ENCODE measurements at regions not wholly inside any gene's neighbourhood (a gene's known extent, or its start where the extent isn't known, plus 50 kb on each side); places are given as distances from the start of the nearest gene placed in this dataset.

DNA sequence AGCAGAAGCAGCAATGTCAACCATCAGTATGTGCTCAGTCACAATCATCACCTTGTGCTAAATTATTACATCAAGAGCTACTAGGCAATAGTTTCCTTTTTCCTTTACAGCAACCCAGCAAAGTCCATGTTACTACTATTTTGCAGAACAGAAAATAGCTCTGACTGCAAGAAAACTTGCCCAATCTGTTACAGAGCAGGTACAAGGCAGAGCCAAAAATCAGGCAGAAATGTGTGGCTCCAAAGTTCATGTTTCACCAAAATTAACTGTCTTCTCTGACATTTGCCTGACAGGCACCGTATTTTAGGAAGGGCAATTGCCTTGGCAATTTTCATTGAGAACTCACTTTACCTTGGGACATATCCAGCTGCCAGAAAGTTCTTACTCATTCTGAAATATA, 177.6 kb upstream of the TMTC4 start:
- DNase-seq: no peak

DNA sequence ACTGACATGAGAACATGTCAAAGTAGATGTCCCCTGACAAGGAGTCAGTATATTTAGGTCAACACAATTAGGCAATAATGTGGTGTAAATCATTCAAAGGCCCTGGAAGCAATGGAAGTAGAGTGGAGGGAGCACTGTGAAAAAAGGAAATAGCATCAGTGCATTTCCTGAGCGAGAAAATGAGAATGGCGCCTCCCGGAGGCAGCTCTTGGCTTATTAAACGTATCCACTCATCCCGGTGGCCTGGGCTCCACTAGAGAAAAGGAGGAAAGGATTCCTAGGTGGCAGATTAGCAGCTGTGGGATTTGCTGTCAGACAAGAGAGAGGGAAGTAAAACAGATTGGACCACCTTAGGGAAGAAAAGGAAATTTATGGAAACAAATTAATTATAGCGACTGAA, 173.7 kb upstream of the TMTC4 start:
- DNase-seq: no peak

DNA sequence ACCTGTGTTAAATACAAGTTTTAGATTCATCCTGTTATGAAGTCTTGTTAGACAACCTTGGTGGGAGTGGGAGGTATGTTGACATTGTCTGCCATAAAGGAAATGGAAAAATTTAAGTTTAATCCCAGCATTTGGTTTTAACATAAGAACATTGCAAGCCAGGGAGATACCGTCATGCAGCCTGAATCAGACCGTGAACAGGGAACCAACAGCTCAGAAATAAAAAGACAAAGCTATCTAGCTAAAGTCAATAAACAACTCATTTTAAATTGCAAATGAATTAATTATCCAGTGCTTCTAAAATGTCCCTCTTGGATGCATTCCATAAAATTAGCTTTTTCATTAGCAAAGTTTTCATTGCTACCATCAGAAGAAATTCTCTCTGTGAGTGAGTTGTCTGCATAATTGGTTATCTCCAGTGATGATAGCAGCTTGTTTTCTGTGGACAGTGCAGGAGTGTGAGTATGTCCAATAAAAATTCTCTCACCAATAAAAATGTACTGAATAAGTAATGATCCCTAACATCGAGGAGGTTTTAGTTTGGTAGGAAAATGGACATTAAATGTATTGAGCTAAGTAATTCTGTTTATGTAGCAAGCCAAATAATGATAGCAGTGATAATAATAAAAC, 170.6 kb upstream of the TMTC4 start:
- DNase-seq: peak; percentile 17

DNA sequence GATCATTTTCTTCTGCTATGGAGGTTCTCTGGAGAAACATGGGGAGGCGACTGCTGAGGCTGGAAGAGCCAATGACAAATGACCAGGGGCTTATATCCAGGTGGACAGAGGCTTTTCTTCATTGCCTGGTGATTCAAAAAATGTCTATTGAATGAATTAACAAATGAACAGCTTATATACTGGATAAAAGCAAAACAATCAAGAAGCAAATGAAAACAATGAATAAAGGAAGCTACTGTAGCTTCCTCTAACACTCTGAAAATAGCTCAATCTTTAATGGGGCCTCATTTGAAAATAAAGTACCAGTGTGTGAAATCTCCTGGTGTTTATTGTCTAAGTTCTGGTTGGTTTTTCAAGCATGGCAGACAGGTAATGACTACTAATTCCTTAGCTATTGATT, 167.5 kb upstream of the TMTC4 start:
- DNase-seq: no peak

- DNase-seq: no peak
Measured at GRCh38 chr13:100838387-100838786, 163.8 kb upstream of the TMTC4 start.

GRCh38 chr13:100837631-100838030, 163.0 kb upstream of the TMTC4 start:
- DNase-seq: no peak

- no peak for DNase-seq
Measured at GRCh38 chr13:100836711-100837110, 162.1 kb upstream of the TMTC4 start.

- DNase-seq: no peak
Measured at GRCh38 chr13:100835695-100836094, 161.1 kb upstream of the TMTC4 start.

DNA sequence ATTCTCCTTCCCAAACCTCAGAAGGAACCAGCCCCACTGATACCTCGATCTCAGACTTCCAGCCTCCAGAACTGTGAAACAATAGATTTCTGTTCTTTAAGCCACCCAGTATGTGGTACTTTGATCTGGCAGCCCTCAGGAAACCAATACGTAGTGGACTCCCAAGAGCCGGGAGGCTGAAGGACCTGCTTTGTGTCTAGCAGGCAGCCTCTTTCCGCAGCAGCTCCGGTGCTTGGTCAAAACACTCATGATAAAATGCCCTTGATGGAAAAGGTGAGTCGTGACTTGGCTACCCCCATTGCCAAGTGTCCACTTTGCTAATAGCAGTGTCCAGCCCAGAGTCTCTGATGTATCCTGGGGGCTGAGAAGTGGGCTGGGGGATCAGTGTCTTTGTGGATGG, 158.8 kb upstream of the TMTC4 start:
- DNase-seq: no peak

- no peak for DNase-seq
Measured at GRCh38 chr13:100828226-100828625, 153.6 kb upstream of the TMTC4 start.

DNA sequence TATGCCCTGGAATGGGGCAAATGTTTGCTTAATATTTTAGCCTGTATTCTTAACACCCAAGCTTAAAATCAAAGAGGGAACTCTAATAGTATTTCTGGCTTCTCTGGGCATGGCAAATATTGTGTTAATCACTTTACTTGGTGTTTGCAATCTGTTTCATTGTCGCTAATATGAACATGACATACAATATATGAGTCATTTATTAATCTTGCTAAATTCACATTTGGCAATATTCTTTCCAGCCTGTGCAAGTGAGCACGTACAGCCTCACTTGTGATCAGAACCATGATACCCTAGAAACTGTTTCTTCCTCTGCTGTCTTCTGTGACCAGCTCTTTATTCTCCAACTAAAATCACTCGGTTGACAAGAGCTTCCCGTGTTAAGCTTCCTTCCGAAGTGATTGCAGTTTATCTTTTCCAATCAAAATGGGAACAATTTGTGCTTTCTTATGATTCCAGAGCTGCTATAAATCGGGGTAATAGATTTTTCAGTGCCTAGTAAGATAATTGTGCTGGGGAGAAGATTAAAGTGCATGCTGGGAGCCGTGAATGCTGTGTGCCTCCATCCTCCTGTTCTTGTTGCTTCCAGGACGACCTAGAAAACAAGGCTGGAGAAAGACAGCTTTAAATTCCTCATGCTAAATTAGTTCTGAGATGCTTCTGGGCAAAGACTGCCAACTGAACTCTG, 153.0 kb upstream of the TMTC4 start:
- no peak for DNase-seq

DNA sequence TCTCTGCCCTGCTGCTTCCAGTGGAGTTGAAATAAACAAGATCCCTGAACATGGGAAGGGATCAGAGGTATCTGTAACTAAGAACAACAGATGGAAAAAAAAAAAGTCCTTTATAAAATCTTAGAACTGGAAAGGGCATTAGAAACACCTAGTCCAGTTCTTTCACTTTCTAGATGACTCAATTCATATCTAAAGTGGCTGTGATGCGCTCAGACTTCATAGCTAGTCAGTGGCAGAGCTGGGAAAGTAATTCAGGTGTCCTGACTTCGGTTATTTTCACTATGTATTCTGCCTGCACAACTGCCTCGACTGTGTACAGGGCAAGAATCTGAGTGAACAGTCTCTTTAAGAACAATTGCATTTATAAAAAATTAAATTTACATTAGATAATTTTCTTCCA, 151.8 kb upstream of the TMTC4 start:
- DNase-seq: no peak

GRCh38 chr13:100825557-100825956, 151.0 kb upstream of the TMTC4 start:
- DNase-seq: no peak

GRCh38 chr13:100824366-100824765, 149.8 kb upstream of the TMTC4 start:
- DNase-seq: no peak

DNA sequence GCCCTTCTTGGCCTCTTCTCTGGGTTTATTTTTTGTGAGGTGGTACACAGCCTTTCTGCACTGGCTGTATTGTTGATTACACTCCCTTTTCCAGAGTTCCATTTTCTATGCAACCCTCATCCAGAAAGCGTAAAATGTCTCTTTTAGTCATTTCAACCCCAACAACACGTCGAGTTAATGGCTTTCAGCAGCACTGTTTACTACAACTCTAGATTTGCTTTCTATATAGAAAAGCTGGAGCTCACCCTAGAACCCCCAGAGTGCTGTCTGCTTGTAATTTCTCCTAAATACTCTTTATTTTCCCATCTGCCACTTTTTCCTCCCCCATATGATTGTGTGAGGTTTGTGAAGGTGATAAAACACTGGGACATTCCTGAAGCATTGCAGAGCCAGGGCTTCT, 148.9 kb upstream of the TMTC4 start:
- DNase-seq: no peak

GRCh38 chr13:100822871-100823443, 148.4 kb upstream of the TMTC4 start:
- no peak for DNase-seq

GRCh38 chr13:100818711-100819110, 144.1 kb upstream of the TMTC4 start:
- DNase-seq: no peak

- DNase-seq: no peak
Measured at GRCh38 chr13:100817928-100818327, 143.3 kb upstream of the TMTC4 start.

DNA sequence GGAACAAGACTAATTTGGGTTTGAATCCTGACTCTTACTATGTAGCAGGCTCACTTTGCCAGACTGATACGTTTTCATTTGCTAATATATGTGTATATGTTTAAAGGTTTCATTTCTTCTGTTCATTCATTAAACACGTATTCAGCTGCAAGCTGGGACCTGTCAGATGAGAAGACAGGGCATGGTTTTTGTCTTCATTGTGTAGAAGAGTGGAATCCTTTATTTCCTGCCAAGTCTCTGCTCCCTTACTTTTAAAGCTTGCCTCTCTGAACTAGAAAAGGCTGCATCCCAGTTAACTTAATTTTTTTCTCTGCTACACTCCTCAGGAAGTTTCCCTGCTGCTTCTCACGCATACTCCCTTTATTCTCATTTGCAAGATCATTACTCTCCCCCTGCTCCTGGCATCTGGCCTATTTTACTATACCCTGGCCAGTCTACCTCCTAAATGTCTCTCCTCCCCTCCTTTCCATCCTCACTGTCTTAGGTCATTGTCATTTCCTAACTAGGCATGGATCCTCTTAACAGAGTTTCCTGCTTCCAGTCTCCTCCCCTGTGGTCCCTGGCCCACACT, 141.0 kb upstream of the TMTC4 start:
- DNase-seq: no peak

DNA sequence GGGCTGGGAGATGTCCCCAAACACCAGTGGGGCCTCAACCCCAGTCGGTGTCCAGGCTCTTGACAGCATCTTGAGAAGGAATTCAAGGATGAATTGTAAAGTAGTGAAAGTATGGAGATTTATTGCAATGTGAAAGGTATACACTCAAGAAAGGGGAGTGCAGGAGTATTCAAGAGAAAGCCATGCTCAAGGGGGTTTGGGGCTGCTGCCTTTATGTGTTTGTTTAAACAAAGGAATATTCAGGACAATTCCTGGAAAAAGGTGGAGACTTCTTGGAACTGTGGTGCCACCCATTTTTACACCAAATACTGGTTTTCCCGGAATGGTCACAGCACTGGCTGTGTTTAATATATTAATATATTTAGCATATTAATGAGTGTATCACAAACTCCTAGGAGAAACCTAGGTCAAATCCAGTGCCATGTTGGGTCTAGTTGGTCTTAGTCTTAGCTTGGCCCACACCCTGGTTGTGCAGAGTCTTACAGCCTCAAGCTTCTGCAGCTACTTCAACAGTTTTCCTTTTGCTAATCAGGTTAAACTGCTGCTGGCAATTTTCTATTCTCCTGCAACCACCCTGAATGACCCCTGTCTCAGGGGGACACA, 138.5 kb upstream of the TMTC4 start:
- no peak for DNase-seq

DNA sequence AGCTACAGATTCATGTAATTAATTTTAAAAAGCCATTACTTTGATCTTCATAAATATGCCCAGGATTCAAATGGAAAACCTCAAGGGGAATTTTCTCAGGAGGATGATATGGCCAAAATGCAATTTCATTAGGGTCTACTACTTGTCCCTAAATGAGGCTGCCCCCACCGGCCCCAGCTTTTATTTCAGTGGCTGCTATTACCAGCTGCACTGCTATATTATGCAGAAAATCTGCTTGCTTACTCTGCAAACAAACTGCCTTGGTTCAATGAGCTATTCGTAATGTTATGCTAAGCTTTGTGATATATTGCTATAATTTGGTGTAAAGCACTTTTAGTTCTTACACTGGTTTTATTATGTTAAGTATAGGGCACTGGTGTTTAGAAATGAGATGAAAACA, 137.3 kb upstream of the TMTC4 start:
- no peak for DNase-seq

GRCh38 chr13:100811024-100811865, 136.7 kb upstream of the TMTC4 start:
- no peak for DNase-seq

GRCh38 chr13:100810481-100810880, 135.9 kb upstream of the TMTC4 start:
- no peak for DNase-seq

Data from NCI-H1105 treated with DMSO at 0.1 percent for 48 hours (cell line).